Adipocyte (in vitro differentiated cells): ENCODE measurements at regions not wholly inside any gene's neighbourhood (a gene's known extent, or its start where the extent isn't known, plus 50 kb on each side); places are given as distances from the start of the nearest gene placed in this dataset.

Experiments
- DNase-seq: peaks from one replicate; pipeline ENCODE4 v3.0.0-alpha.2; 2015; ENCODE audit warnings: low read depth
- H3K27me3 ChIP-seq: replicated peaks from 2 replicates; pipeline ENCODE4 v1.7.0; 2013; ENCODE audit warnings: mild to moderate bottlenecking, low read length, moderate library complexity; ENCODE audit not compliant: control insufficient read depth, insufficient read depth
- H3K36me3 ChIP-seq: 2 replicates; pipeline ENCODE4 v1.7.0; 2013; ENCODE audit warnings: low read length, mild to moderate bottlenecking, moderate library complexity; ENCODE audit not compliant: control insufficient read depth, insufficient read depth, severe bottlenecking
- H3K4me1 ChIP-seq: 2 replicates; pipeline ENCODE4 v1.7.0; 2013; ENCODE audit warnings: mild to moderate bottlenecking, low read length, moderate library complexity; ENCODE audit not compliant: control insufficient read depth, insufficient read depth
- H3K4me3 ChIP-seq: 2 replicates; pipeline ENCODE4 v1.7.0; 2013; ENCODE audit warnings: mild to moderate bottlenecking, low read length, moderate library complexity
- H3K9ac ChIP-seq: 2 replicates; pipeline ENCODE4 v1.7.0; 2013; ENCODE audit warnings: mild to moderate bottlenecking, low read length, moderate library complexity
- H3K9me3 ChIP-seq: 2 replicates; pipeline ENCODE4 v1.7.0; 2013; ENCODE audit warnings: mild to moderate bottlenecking, low read length, moderate library complexity; ENCODE audit not compliant: control insufficient read depth

DNA sequence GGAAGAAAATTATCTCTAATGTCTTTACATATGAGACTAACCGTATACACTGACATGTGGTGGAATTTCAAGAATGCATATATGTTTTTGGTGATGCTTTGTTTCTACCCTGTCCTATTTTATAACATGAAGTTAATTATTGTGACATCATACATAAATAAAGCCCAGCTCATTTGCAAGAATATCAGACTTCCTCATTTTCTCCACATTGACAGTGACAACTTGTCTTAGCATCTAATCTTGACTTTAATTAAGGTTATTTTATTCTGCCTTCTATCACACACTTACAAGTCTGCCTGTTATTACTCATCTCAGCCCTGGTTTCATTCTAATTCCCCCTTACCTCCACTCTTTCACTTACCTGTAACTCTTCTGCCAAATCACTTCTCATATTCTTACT is 140.6 kb upstream of the STARD13 start:
- no peak for DNase-seq
- H3K27me3 ChIP-seq: no peaks in the 10 kb centered on the region
- no peak overlapping the region for H3K9ac ChIP-seq
- no peak overlapping the region for H3K4me3 ChIP-seq
- H3K36me3 ChIP-seq: no peaks in the 10 kb centered on the region
- H3K4me1 ChIP-seq: no peaks in the 10 kb centered on the region
- H3K9me3 ChIP-seq: no peaks in the 10 kb centered on the region

GRCh38 chr13:33433316-33433715 is 147.8 kb upstream of the STARD13 start:
- H3K36me3 ChIP-seq: no peaks in the 10 kb centered on the region
- H3K27me3 ChIP-seq: no peaks in the 10 kb centered on the region
- no peak for DNase-seq
- no peaks in the 10 kb centered on the region for H3K9me3 ChIP-seq
- no peak overlapping the region for H3K4me3 ChIP-seq
- H3K9ac ChIP-seq: no peak overlapping the region
- H3K4me1 ChIP-seq: no peaks in the 10 kb centered on the region

DNA sequence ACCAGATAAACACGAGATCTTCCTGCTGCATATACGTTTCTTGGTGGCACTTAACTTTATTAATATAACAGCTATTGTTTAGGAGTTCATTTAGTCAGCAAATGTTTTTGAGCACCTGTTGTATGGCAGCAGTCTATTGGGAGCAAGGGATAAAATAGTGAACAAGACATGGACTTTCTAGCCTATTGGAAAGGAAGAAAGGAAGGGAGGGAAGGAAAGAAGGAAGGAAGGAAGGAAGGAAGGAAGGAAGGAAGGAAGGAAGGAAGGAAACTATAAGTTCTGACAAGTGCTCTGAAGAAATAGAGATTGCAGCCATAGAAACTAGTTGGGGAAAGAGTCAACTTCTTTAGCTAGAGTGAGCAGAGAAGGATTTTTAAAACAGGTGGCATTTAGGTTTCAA is 149.1 kb upstream of the STARD13 start:
- Histone ChIP-seq H3K36me3 (no peaks in the 10 kb centered on the region), H3K4me1 (no peaks in the 10 kb centered on the region), H3K9me3 (no peaks in the 10 kb centered on the region), H3K27me3 (no peaks in the 10 kb centered on the region), H3K4me3 (no peak overlapping the region), H3K9ac (no peak overlapping the region)
- DNase-seq: no peak

DNA sequence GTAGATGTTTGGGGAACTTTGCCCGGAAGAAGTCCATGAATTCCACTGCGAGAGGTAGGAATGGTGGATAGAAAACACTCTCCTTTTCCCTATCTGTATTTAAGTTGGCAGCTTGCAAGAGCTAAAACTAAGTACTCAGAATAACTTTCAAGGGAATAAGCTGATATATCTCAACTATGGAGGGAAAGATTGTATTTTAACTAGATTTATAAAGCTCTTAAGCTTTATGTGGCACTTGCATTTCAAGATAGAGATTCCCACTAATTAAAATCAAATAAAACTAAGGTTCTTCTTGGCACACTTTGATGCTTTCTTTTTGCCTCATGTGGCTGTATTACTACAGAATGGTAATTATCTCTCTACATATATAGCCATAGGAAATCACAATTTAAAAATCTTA is 149.7 kb upstream of the STARD13 start:
- no peak for DNase-seq

GRCh38 chr13:33438918-33439317 is 153.4 kb upstream of the STARD13 start:
- Histone ChIP-seq H3K9ac (no peak overlapping the region), H3K27me3 (no peaks in the 10 kb centered on the region), H3K4me1 (no peaks in the 10 kb centered on the region), H3K36me3 (no peaks in the 10 kb centered on the region), H3K4me3 (no peak overlapping the region), H3K9me3 (no peaks in the 10 kb centered on the region)
- DNase-seq: no peak

More for the DNA sequence above, 149.7 kb upstream of the STARD13 start:
- Histone ChIP-seq H3K9ac (no peak overlapping the region), H3K9me3 (no peaks in the 10 kb centered on the region), H3K36me3 (no peaks in the 10 kb centered on the region), H3K4me3 (no peak overlapping the region), H3K4me1 (no peaks in the 10 kb centered on the region), H3K27me3 (no peaks in the 10 kb centered on the region)

GRCh38 chr13:33441015-33441414 is 155.5 kb upstream of the STARD13 start:
- Histone ChIP-seq H3K4me3 (no peak overlapping the region), H3K4me1 (no peaks in the 10 kb centered on the region), H3K9ac (no peak overlapping the region), H3K36me3 (no peaks in the 10 kb centered on the region), H3K9me3 (no peaks in the 10 kb centered on the region), H3K27me3 (no peaks in the 10 kb centered on the region)
- DNase-seq: peak; percentile 22

GRCh38 chr13:33445024-33445423 is 159.5 kb upstream of the STARD13 start:
- H3K4me3 ChIP-seq: no peak overlapping the region
- H3K27me3 ChIP-seq: no peaks in the 10 kb centered on the region
- H3K9ac ChIP-seq: no peak overlapping the region
- DNase-seq: no peak
- H3K4me1 ChIP-seq: no peaks in the 10 kb centered on the region
- H3K9me3 ChIP-seq: no peaks in the 10 kb centered on the region
- no peaks in the 10 kb centered on the region for H3K36me3 ChIP-seq

GRCh38 chr13:33445476-33445875 is 159.9 kb upstream of the STARD13 start:
- Histone ChIP-seq H3K27me3 (no peaks in the 10 kb centered on the region), H3K4me3 (no peak overlapping the region), H3K9me3 (no peaks in the 10 kb centered on the region), H3K36me3 (no peaks in the 10 kb centered on the region), H3K9ac (no peak overlapping the region), H3K4me1 (no peaks in the 10 kb centered on the region)
- DNase-seq: no peak

- peak; percentile 27 for DNase-seq
- Histone ChIP-seq H3K4me1 (no peaks in the 10 kb centered on the region), H3K9me3 (no peaks in the 10 kb centered on the region), H3K36me3 (no peaks in the 10 kb centered on the region), H3K27me3 (no peaks in the 10 kb centered on the region), H3K9ac (no peak overlapping the region), H3K4me3 (no peak overlapping the region)
These were observed 161.5 kb upstream of the STARD13 start for GRCh38 chr13:33446821-33447725.

DNA sequence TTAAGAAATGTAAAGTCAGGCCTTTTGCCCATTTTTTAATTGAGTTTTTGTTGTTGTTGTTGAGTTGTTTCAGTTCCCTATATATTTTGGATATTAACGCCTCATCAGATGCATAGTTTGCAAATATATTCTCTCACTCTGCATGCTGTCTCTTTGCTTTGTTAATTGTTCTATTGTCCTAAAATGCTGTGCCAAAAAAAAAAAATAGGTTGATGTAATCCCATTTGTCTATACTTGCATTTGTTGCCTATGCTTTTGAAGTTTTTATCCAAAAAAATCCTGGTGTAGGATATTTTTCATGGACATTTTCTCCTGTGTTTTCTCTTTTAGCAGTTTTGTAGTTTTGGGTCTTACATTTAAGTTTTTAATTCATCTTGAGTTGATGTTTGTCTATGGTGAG is 163.3 kb upstream of the STARD13 start:
- Histone ChIP-seq H3K36me3 (no peaks in the 10 kb centered on the region), H3K4me1 (peaks cover 9% of the 10 kb centered on the region), H3K9ac (no peak overlapping the region), H3K27me3 (no peaks in the 10 kb centered on the region), H3K9me3 (no peaks in the 10 kb centered on the region), H3K4me3 (no peak overlapping the region)
- DNase-seq: no peak

DNA sequence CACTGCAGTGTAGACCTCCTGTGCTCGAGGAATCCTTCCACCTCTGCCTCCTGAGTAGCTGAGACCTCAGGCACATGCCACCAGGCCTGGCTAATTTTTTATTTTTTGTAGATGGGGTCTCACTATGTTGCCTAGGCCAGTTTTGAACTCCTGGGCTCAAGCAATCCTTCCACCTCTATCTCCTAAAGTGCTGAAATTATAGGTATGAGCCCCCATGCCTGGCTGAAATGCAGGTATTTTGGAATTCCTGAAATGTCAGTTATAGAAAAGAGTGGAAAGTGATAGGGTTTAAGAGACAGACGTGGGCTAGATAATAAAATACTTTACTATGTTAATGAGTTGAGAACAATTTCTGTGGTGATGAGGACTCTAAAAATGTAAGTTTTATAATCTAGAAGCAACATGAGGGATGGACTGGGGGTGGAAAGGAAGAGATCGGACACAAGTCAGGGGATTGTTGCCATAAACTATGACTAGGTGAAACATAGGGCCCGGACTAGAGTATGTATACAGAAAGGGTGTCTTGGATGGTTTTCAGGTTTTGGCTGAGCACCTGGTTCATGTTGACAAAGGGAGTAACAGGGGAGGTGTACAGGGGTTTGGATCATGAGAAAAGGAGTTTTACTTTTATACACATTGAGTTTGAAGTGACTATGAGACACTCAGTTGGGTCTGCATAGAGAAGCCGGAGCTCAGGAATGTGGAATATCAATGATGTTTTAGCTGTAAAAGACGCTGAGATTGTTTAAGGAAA is 165.6 kb upstream of the STARD13 start:
- no peak overlapping the region for H3K4me3 ChIP-seq
- no peaks in the 10 kb centered on the region for H3K36me3 ChIP-seq
- no peak for DNase-seq
- H3K27me3 ChIP-seq: no peaks in the 10 kb centered on the region
- no peak overlapping the region for H3K9ac ChIP-seq
- H3K9me3 ChIP-seq: no peaks in the 10 kb centered on the region
- peaks cover 20% of the 10 kb centered on the region for H3K4me1 ChIP-seq
